Left cardiac atrium (tissue), 4 donors: ENCODE measurements at regions not wholly inside any gene's neighbourhood (a gene's known extent, or its start where the extent isn't known, plus 50 kb on each side); places are given as distances from the start of the nearest gene placed in this dataset.

Experiments used
- ATAC-seq, 2 donors: fragments of 200-7000 bp; cut with Tn5 transposase; one replicate each; pipeline ENCODE4 v1.9.1; 2020; ENCODE audit warnings: mild to moderate bottlenecking in 2 of 2, moderate library complexity in 2 of 2
- DNase-seq: peaks from one replicate; pipeline ENCODE4 v3.0.0-alpha.2; 2020
- intact Hi-C, 2 donors: fragments of 100-400 bp; cut with DNase I; formaldehyde crosslinking; loops; one replicate each; pipeline versions ENCODE4 v1.14.1 to v1.15.1; 2022 to 2023
- donor health status: DM: no; HTN: yes; CAD: no.
- donor health status: DM: no; HTN: yes; CAD: no; lungs with severe emphysema.
- donor health status: DM: yes; HTN: yes; CAD: no.
- donor health status: Dilated cardiomyopathy.

DNA sequence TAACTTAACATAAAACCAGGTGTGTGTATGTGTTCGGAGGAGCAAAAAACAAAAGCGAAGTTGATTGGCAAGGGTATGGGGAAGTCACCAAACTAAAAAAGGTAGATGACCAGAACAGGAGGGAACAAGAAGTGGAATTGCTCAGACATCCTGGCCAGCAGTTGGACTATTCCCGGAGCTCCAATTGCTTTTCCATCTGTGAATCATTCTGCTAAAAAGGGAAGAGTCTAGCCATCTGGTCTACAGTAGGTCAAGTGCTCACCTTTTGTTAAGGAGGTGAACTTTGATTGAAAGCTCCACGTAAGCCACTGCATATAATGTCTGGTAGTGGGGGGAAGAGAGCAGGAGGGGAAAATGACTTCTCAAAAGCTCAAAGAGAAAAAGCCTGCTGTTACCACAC is 50.0 kb upstream of the BET1 start:
- intact Hi-C loops: no loop called here
- peak in 1 of 2 donors; percentile 29 for ATAC-seq
- no peak for DNase-seq

DNA sequence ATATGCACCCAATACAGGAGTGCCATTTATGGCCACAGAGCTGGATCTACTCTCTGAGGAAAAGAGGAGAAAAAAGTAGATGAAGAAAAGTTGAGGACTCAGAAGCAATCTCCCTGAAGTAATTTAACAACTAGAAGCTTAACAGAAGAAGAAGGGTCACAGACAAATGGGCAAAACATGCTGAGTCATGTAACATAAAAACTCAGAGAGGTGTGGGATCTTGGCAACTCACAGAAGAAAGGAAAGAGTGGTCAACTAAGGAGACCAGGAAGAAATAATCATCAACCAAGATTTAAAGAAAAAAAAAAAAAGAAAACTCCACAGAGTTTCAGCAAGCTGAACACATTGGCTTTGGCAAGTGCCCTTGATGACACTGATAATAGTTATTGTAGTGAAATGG is 51.8 kb upstream of the BET1 start:
- intact Hi-C loops: no loop called here
- no peak for ATAC-seq
- no peak for DNase-seq

DNA sequence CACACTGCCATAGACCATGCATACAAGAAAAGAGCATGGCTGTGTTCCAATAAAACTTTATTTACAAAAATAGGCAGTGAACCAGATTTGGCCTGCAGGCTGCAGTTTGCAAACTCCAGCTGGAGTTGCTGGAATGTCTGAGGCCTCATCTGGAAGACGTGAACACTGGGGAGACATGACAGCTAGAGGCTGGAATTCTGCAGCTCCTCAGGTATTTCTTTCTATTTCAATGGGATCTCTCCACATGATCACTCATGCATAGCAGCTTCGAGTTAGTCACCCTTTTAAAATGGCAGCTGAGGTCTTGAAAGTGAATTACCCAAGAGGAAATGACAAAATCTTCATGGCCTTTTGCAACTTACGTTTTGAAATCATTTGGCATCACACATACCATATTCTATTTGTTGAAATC is 52.6 kb upstream of the BET1 start:
- DNase-seq (no peak), ATAC-seq (no peak)
- intact Hi-C loops: no loop called here

DNA sequence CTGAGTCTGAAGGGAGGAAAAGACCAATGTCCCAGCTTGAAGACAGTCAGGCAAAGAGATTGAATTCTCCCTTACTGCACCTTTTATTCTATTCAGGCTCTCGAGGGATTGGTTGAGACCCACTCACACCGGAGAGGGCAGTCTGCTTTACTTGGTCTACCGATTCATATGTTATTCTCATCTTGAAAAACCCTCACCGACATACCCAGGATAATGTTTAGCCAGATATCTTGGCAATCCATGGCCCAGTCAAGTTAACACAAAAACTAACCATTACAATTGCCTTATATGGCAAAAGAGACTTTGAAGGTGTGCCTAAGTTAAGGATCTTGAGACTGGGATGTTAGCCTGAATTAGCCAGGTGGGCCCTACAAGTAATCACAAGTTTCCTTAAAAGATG is 53.8 kb upstream of the BET1 start:
- ATAC-seq: no peak
- intact Hi-C loops: no loop called here
- no peak for DNase-seq

DNA sequence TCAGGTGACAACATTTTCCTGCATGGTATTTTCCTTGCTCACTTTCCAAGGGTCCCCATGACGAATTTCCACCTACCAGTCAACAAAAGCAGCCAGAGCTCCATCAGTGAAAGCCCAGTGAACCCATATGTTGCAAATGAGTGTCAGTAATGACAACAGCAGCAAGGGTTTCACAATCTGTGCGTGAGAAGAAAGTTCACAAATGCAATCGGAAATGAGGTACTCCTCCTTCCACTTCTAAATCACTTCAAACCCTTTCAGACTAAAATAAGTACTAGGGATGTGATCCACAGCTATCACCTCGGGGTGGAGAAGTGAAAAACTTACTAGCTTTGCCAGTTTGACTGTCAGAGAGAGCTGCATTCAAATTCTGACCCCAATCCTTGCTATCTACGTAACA is 55.6 kb upstream of the BET1 start:
- DNase-seq: no peak
- peak in 1 of 2 donors; percentile 38 for ATAC-seq
- intact Hi-C loops: no loop called here

DNA sequence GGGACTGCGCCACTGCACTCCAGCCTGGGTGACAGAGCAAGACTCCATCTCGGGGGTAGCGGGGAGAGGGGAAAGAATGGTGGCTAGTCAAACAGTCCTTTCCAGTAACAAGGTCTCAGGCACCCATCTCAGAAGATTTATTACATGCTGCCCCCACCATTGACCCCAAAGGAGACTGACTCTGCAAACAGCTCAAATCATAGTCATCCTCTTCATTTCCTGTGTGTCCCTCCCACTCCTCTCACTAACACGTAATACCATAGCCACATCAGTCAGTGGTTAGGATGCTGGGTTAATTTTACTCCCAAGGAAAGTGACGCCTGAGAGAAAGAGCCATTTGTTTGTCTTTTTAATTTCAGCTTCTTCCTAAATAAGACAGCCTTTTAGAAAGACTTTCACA is 56.6 kb upstream of the BET1 start:
- DNase-seq: no peak
- intact Hi-C loops: no loop called here

DNA sequence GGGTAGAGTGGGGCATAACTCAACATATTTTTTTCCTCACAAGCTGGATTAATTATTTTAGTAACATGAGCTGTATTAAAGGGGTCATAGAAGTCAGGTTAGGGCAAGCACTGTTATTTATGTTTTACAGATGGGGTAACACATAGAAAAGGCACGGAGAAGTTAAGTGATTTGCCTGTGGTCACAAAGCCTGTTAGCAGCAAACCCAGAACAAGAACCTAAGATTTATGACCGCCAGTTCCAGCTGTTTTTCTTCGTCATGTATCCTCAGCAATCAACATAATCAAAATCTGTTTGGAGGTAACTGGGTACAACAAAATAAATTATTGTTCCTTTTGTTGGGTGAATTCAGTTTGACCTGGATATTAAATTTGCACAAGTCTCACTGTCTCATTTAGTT is 57.2 kb upstream of the BET1 start:
- DNase-seq (no peak), ATAC-seq (no peak)
- intact Hi-C loops: no loop called here

More for the DNA sequence above, 56.6 kb upstream of the BET1 start:
- no peak for ATAC-seq

DNA sequence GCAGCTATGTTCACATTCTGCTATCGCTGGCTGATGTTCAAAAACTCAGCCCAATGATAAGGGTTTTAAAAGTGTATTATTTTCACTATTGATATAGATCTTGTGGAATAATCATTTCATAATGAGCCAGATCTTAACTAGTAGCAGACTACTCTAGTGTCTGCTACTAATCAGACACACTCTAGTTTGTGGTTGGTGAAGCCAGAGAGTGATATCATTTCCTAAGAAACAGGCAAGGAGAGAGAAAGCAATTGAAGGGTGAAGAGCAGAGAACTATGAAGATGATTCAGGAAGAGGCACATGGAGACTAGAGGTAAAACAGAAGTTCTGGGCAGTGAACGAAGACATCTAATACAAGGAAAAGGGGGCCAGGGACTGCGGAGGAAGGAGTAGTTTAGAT is 58.2 kb upstream of the BET1 start:
- intact Hi-C loops: no loop called here
- ATAC-seq: no peak
- DNase-seq: no peak

DNA sequence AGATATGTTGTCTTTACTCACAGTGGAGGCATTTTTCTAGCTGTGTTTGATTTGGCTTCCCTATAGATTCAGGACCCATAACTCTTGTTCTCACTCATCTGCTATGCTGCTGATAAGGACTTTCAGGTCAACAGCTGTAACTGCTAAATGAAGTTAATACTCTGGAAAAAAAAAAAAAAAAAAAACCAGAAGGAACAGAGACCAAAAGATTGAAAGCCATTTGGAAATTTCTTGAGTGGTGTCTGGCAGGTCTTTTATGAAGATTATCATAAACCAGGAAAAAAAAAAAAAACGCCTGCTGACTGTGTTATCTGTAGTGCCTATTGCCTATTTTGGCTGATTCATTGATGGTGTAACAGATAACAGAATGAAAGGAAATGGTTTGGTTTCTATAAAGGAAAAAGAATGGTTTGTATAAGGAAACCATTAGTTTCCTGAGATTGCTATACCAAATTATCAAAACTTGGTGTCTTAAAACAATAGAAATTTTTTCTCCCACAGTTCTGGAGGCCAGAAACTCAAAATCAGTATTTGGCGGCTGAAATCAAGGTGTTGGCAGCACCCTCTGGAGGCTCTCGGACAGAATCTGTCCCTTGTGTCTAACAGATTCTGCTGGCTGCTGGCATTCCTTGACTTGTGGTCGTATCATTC is 60.5 kb upstream of the BET1 start:
- ATAC-seq (no peak), DNase-seq (no peak)
- intact Hi-C loops: no loop called here

DNA sequence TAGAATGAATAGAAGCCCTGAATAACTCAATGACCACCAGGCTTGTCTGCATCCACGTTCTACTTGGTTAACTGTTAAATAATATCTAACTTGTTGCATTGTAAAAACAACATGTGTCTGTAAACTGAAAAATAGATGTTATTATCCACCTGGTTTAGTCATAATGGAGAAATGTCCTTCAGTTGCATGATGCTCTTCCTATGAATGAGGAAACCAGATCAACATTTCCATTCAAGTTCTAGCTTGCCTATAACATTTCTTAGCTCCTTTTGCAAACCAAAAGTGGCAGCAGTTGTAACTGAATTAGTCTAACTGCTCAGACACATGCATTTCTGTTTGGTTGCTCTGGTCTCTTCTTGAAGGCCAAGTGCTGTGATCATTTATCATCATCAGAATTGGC is 62.9 kb upstream of the BET1 start:
- no peak for ATAC-seq
- DNase-seq: no peak
- intact Hi-C loops: no loop called here

DNA sequence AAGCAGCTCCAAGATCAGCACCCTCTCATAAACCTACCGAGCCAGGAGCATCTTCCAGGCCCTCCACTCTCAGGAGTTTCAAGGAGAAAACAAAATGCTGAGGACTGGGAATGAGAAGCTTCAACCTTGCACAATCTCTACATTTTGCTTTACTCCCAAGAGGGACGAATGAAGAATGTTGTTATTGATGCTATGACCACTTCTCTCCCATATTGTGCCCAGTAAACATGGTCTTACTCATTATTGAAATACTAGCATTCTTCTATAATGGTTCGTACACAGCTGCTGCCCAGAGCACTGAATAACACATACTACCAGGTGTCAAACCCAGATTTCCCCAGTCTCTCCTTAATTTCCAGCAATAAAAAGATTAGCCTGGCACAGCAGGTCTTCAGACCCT is 63.4 kb upstream of the BET1 start:
- DNase-seq (no peak), ATAC-seq (no peak)
- intact Hi-C loops: no loop called here

DNA sequence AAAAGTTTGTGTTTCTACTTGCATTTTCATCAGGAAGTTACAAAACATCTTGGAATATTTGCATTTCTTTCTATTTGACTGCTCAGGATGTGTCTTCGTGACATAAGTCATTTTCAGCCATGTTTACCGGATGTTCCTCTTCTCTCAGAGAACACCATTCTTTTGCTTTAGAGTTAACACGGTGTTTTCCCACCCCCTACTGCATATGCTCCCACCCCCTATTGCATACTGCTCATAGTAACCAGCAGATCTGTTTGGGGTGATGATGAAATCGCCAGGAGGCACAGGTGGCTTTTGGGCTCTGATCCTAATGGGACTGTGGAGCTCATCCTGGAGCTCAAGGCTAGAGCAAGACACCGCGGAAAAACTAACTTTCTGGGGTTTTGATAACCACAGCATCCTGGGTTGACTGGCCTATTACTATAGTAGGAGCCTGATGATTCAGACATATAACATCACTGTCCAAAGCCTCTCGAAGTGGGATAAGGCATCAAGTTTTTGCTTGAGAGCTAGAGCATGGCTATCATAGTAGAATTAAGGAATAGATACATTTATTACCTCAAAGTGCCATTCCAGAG is 65.1 kb upstream of the BET1 start:
- no peak for DNase-seq
- intact Hi-C loops: no loop called here

DNA sequence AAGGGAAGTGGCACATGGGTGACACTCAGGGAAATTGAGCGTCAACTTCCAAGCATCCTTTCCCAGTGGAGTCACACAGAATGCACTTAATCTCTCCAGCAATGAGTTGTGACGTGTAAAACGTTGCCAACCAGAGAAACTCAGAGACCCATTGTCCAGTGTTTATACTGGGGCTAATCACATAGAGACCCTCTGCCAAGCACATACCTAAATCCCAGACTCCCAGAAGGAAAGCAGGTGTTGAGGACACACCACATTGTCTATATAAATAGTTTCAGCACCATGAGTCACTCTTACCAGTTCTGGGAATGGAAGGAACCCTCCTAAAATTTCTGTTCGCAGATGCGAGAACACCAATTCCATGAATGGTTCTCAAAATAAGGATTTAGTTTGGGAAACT is 76.4 kb upstream of the BET1 start:
- intact Hi-C loops: loop anchor here in 1 of 2 donors (5.0 to 10.0 kb wide), 2 partner anchors 68 to 466 kb away; no protein-coding TSS in a partner anchor
- no peak for DNase-seq
- no peak for ATAC-seq

More for the DNA sequence above, 65.1 kb upstream of the BET1 start:
- no peak for ATAC-seq

DNA sequence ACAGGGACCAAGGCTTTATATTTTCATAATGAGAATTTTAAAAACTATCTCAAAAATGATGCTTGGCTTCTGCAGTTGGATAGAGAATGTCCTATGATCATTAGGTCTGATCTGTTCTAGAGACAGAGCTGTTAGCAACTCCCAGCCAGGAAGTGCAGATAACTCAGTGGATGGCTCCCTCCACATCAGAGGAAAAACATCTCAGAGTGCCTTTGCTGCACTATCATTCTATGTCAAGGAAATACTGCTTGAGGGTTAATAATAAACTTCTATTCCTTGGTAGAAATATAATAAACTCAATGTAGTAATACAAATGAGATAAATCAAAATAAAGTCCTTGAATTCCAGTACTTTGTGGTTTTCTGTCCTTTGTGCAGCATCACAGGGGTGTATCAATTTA is 78.0 kb upstream of the BET1 start:
- ATAC-seq: no peak
- DNase-seq: no peak
- intact Hi-C loops: loop anchor here in 1 of 2 donors (5.0 to 10.0 kb wide), 2 partner anchors 70 to 467 kb away; no protein-coding TSS in a partner anchor

DNA sequence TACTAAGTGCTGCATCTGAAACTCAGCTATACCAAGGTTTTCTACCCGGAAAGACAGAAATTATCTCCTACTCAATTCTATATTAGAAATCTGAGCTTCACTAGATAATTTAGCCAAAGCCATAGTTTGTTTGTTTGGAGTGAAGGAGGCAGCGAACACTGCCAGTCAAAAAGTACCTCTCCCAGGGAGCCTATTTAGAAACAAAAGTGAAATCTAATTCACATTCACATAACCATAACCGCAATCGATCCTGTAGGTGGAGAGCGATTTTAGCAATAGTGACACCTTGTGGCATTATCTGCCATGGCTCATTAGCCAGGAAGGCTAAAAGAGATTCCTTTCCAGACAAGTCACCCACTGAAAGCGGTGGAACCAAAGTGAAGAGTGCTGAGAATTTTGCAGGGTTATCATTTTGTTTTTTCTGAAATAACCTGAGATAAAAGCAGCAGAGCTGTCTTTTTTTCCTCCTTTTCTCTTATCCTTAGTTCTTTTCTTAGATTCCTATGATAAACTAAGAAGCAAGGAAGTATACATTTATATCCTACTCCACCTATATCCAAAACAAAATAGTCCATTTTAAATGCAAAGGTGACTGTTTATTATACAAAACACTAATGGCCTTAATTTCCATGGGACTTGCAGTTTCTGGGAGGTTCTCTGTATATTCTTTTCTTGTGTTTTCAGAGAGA is 83.7 kb upstream of the BET1 start:
- DNase-seq (peak; percentile 20), ATAC-seq (peak; percentile 68 to 77)
- intact Hi-C loops: loop anchor here in 1 of 2 donors (5.0 to 10.0 kb wide), 2 partner anchors 186 to 473 kb away; no protein-coding TSS in a partner anchor

DNA sequence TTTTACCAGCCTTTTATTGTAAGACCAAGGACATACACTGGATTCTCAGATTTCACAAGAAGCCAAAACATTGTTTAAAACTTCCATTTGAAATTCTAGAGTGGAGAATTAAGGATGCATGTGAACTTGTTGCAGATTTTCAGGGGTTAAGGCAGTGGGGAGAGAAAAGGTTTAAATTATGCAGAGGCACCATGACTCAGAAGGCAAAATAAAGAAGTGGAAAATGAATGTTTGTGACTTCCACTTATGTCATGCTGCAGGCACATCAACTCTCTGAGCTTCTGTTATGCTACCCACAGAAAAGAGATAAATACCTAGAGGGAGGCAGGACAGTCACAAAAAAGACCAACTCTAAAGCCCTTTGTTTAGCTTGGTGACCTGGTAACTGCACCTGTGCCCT is 84.4 kb upstream of the BET1 start:
- ATAC-seq (no peak), DNase-seq (no peak)
- intact Hi-C loops: loop anchor here in 1 of 2 donors (5.0 to 10.0 kb wide), 2 partner anchors 186 to 474 kb away; no protein-coding TSS in a partner anchor

DNA sequence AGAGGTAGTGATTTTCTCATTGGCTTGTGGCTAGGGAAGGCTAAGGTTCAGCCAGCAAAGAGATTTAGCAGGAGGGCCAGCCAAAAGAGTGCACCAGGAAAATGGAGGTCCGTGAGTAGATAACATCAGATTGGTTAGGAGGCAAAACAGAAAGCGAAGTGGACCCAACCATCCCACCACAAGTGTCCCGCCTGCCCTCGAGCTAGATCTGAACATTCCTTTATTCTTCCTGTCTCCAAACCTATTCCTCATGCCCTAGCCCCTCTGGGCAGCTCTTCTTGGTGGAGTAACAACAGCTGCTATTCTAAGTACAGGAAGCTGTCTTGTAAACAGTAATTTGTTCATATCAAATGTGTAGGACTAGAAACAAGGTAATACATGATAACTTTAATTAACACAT is 85.7 kb upstream of the BET1 start:
- DNase-seq: no peak
- ATAC-seq: no peak
- intact Hi-C loops: loop anchor here (5.0 to 10.0 kb wide), 3 partner anchors 185 to 475 kb away; partner anchors contain the start of gene GNGT1 (in 1 of the 2)

DNA sequence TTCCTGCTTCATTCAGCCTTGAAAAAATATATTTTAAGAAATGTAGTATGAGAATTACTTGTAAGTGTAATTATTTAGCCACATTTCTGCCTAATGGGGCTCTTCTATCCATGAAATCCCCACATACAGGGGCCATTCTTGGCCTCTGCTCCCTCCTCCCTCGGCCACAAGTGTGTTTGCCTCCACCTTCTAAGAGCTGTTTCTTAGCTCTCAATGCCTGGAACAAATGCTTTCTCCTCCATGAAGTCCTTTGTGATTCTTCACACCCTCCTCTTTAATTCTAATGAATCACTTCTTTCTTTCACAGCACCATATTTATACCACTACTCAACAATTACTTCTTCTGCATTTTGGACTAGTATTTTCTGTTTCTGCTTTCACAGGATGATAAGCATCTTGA is 88.8 kb upstream of the BET1 start:
- ATAC-seq (no peak), DNase-seq (no peak)

DNA sequence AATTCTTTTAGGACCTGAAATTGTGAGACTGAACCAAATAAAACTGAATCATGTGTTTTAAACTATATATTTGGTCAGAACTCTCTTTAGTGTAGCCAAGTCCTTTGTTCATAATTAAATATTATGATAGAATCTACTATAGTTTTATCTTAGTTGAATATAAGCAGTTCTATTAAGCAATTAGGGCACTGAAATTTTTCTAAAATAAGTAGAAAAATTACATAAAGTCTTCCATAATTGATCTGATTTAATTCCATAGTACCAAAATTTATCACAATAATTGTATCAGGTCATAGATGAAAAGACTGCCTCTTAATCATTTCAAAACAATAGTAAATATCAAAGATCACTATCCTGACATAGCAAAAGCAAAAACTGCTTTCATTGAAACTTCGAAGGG is 90.1 kb upstream of the BET1 start:
- ATAC-seq: no peak
- intact Hi-C loops: loop anchor here in 1 of 2 donors (10.0 kb wide), 1 partner anchor 189 kb away; the partner anchor contains the start of gene GNGT1
- DNase-seq: no peak

More for the DNA sequence above, 88.8 kb upstream of the BET1 start:
- intact Hi-C loops: loop anchor here in 1 of 2 donors (10.0 kb wide), 1 partner anchor 188 kb away; the partner anchor contains the start of gene GNGT1
